GM18909 (cell line): ENCODE measurements at regions not wholly inside any gene's neighbourhood (a gene's known extent, or its start where the extent isn't known, plus 50 kb on each side); places are given as distances from the start of the nearest gene placed in this dataset.

Experiments used
- ATAC-seq: cut with Tn5 transposase; IDR thresholded peaks from one replicate; pipeline ENCODE4 v1.9.1; 2021; ENCODE audit warnings: mild to moderate bottlenecking; ENCODE audit not compliant: unreplicated experiment, poor library complexity

DNA sequence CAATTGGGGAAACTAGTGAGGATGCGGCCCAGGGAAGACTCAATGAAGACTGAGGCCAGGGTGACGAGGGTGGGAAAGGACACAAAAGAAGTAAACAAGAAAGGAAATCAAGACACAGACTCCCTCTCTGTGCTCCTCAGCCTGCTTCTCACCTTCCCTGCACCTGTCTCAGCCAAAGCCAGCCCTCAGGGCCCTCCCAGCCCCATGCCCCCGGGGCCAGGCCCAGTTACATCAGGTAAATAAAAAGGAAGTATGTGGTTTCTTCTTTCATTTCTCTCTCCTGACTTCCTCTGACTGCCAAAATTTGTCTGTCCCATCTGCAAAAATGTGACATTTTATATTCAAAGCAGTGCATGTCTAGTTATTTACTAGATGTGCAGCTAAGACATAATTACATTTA is 328.0 kb downstream of the UACA start:
- ATAC-seq = peak; percentile 44

DNA sequence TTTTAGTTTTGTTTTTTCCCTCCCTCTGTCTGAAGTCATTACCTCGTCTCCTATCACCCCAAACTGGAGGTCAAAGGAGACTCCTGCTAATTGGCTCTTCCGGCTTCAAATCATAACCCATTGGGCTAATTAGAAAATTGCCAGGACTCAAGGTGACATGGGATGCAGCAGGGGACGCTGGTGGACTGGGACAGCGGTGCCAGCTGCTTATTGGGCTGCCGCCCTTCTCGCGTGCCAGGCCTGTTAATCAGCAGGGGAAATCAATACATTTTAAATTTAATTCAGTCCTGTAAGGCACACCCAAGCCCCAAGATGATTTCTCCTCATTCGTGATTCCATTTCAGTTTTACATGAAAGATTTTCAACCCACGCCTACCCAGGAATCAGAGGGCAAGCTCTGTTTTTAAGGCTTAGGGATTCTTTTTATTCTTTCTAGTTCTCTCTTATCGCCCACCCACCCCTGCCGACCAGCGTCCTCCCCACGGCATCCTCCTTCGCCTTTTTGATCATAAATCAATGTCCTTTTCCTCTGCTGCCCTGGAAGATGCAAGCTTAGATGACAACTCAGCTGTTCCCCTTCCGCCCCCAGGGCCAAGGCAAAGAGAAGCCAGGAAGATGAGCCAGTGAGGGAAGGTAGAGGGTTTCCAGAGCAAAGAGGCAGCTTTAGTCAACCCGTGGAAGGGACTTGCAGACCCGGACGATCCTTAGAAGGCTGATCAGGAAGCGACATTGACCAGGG is 329.6 kb downstream of the UACA start:
- ATAC-seq = no peak

DNA sequence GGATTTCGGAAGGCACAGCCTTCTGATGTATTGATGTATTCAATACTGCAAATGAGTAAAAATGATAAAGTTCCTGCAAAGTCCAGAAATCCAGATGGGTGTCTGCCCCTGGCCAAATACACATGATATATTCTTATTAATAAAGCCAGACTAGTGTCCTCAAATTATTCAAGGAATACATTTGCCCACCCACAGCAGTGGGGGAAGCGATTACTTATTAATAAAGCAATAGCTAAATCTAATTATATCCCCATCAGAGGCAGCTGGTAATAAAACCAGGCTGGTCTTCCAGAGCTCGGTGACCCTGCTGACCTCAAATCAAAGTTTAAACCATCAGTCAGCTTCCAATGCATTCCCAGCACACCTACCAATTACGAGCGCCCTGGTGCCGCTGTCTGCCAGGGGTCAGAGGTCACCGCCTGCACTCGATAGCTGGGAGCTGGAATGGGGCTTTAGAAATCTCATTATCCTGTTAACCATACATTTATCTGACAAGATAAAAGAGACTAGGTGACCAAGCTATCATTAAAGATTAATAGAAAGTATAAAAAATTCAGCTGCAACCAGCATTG is 330.3 kb downstream of the UACA start:
- ATAC-seq = no peak

DNA sequence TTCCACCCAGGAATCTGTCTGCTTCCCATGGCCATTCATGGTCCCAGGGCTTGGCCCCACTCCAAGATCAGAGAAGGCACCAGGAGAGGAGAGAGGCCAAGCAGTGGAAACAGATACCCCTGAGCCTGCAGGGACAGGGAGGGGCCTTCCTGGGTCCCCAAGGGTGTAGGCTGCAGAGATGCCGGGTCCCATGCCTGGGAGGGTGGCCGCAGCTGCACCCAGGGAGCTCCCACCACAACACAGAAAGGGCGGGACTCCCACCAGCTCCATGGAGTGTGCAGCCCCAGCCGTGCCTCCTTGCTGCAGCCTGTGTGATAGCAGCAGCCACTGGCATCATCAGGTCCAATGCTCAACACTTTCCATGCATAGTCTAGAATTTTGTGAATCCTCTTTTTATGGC is 331.5 kb downstream of the UACA start:
- no peak for ATAC-seq

DNA sequence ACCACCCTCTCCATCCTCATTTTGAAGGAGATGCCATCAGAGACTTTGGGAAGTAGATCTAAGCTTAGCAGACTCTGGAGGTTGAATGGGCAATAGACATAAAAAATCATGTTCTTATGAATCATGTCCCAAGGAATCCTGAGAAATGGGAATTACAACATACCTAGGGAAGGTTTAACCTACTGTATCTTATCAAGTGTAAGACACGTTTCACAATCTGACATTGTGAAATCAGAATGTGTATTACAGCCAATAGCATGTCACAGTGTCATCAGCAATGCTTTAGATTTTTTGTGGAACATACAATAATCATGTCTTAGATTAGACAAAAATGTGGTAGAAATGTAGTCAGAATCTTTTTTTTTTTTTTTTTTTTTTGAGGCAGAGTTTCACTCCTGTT is 332.4 kb upstream of the TLE3 start:
- ATAC-seq = no peak

DNA sequence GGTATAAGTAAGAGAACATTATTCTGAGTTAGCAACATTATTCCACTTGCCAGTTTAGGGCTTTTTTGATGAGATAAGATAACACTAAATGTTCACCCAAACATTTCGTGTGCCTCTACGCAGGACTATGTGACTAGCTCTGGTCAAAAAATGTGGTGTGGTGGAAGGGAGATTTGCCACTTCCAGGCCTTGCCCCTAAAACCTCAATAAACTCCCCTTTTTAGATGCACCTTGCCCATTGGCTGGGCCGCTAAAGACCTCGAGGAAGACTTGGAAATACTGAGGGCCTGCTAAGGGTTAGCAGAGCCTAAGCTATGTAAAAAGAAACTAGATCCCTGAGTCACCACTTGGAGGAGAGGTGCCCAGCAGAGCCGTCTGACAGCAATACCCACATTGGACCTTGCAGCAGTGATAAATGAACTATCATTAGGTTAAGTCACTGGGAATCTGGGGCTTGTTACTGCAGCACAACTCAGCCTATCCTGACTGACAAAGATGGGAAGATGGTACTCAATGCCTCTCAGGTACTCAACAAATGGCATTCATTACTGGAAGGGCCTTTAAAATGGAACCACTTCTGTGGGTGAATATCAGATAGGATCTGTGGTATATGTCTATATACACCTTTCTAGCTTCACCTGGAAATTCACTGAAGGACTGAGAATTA is 331.5 kb upstream of the TLE3 start:
- no peak for ATAC-seq

DNA sequence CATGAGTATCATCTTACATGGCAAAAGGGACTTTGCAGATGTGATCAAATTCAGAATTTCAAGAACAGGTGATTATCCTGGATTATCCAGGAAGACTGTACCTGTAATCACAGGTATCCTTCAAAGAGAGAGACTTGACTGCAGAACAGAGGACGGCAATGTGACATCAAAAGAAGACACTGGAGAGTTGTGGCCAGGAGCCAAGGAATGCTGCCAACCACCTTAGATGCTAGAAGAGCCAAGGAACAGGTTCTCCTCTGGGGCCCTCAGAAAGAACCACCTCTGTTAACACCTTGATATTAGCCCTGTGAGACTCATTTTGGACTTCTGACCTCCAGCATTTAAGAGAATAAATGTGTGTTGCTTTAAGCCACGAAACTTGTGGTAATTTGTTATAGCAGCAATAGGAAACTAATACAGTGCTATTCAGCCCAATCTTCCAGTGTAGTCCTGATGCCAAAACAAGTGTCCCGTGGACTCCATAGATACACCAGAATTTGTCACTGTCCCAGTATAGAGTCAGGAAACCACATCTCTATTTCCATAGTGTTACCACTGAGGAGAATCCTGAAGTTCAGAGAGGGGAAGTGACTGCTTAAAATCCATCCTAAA is 330.6 kb upstream of the TLE3 start:
- ATAC-seq = no peak

DNA sequence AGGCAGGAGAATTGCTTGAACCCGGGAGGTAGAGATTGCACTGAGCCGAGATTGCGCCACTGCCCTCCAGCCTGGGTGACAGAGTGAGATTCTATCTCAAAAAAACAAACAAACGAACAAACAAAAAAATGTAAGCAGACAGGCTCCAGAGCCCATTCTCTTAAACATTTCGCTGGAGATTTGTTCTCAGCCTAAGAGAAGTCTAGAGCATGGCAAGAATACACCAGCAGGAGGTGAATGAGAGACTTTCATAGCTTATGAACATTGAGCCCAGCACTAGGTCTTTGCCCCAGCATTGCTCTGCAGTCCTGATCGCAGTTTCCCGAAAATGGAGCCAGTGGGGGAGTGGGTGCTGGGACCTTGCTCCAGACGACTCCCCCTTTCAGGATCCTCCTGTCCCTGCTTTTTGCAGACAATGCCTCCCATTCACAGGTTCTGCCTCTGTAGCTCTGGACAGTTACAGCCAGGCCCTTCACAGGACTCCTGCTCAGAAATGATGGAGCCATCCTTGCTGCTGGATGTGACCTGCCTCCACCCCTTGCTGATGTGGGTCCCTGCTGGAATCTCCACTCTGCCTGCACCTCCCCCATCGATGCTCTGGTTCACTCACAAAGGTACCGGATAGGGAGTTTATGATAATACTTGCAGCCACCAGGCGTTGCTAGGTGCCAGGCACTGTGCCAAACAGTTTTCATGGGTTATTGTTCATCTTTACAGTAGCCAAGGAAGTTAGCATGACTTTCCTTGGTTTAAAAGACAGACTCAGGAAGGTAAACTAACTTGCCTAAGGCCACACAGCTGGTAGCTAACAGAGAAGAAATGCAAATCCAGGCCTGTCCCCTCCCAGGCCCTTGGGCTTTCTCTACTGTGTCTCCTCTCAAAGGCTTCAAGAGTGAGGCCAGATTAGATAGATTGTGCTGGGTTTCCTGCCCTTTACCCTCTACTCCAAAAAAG is 329.7 kb upstream of the TLE3 start:
- no peak for ATAC-seq

DNA sequence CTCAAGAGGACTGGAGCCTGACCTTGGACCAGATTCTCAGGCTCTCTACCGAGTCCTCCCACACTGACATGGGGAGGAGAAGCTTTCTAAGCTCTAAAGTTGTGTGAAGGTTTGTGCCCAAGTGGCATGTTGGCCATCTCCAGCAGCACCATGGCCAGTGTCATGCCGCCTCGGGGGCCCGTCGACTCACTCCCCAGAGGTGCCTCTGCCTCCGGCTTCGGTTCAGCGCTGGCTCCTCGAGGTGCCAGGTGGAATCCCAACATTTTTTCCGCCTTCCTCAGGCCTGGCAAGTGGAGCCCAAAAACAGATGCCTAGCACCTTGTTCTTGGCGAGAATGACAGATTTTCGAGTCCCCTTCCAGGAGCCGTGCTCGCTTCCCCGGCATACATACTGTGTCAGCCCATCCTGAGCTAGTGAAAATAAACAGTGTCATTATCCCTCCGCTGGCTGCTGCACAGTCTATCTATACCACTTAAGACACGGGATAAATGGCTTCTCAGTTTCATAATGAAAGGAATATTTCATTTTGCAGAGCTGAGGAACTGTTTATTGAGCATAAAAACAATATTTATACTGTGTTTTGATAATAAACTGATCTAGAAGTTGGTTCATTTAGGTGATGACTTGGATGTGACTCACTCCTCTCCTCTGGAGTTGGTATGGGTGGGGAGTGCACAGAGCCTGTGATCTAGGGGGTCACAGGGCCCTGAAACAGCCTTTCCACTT is 328.5 kb upstream of the TLE3 start:
- ATAC-seq = no peak

DNA sequence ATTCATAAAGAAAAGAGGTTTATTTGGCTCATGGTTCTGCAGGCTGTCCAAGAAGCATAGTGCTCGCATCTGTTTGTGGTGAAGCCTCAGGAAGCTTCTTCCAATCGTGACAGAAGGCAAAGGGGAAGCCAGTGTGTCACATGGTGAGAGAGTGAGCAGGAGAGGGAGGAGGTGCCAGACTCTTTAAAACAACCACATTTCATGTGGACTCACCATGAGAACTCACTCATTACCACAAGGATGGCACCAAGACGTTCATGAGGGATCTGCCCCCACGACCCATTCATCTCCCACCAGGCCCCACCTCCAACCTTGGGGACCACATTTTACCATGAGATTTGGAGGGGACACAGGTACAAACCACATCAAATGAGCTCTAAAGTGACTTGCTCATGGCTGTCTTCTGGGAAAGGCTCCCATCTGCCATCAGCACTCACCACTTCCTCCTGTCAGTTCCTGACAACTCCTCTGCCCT is 327.3 kb upstream of the TLE3 start:
- no peak for ATAC-seq

DNA sequence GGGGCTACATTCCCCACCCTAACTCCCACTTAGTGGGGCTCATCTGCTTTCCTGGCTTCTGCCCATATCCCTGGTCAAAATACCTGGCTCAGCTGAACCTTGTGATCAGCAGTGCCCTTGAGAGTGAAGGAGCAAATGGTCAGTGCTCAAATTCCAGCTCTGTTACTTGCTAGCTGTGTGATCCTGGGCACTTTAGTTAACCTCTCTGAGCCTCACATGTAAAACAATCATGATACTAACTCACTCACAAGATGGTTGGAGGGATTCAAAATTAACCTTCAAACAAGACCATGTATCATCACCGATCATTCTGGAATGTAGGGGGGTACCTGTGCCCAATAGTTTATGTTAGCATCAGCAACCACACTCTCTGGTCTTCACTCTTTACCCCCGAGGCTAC is 325.6 kb upstream of the TLE3 start:
- ATAC-seq = no peak

DNA sequence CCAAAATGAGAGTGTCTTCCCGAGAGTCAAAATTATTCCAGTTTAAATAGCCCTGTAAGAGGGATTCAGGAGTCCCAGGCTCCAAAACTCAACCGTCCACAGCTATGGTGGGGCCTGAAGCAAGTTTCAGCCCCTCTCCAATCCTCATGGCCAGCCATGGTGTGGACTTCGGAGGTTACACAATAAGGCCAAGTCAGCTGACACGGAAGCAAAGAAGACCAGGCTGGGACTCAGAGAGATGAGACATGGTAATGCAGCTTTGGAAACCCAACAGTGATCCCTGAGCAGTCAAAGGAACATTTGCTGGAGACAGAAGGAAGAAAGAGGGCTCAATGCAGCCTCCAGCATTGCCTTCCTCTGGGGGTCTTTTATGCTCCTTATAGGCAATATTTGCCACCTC is 324.6 kb upstream of the TLE3 start:
- no peak for ATAC-seq

DNA sequence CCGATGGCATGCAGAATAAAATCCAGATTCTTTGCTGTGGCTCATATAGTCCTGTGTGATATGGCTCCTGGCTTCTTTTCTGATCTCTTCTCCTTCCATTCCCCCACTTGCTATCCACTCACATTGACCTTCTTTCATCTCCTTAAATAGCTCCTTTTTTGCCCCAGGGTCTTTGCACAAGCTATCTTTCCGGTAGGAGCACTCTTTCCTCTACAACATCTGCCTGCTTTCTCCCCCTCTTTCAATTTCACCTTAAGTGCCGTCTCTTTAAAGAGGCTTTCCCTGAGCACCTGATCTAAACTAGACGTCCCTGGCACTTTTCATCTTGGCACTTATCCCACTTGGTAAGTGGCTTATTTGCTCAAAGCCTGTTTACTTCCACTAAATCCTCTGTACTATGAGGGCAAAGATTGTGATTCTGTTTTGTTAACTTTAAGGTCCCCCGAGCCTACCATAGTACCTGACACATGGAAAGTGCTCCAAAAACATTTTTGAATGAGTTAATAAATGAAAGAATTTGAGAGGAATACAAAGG is 323.3 kb upstream of the TLE3 start:
- ATAC-seq = no peak

DNA sequence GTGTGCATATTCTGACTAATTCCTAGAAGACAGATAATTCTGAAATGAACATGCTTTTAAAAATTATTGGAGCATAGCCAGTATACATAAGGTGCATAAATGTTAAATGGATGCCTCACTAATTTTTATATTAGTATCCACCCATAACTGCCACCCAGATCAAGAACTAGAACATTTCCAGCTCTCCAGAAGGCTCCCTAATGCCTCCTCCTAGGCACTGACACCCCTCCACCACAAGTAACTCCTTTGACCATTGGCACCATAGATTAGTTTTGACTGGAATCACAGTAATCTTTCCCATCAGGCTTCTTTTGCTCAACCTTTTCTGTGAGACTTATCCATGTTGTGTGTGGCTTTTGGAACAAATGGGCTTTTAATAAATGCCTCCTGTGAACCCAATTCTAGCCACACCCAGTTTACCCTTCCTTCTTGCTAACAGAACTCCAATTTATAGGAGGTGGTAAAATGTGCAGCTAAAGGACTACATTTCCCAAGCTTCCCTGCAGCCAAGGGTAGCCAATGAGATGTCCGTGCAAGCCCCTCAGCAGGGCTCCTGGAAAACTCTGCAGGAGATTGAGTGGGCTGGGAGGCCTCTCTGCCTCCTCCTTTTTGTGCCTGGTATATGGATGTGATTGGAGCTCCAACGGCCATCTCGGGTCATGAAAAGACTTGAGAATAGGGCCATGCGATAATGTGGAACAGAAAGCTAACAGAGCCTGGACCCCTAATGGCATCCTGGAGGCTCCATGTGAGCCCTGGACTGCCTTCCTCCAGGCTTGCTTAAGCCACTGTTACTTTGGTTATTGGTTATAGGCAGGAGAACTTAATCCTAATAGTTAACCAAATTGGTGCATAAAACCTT is 322.6 kb upstream of the TLE3 start:
- no peak for ATAC-seq

DNA sequence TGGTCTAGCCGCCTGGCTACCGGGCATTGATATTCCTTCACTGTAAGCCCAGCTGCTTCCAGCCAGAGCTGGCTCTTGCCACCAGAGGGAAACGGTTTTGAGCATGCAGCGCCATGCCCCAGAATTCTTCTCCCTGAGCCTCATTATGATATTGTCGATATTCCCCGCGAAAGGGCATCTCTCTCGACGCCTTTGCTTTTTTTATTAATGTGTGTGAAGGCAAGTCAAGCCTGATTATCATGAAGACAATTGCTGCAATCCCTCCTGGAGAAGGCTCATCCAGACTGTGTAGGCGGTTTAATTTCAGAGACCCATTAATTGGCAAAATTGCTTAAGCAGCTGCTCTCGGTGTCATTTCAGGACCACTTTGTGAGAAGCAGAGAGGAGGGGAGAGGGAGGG is 321.2 kb upstream of the TLE3 start:
- no peak for ATAC-seq

DNA sequence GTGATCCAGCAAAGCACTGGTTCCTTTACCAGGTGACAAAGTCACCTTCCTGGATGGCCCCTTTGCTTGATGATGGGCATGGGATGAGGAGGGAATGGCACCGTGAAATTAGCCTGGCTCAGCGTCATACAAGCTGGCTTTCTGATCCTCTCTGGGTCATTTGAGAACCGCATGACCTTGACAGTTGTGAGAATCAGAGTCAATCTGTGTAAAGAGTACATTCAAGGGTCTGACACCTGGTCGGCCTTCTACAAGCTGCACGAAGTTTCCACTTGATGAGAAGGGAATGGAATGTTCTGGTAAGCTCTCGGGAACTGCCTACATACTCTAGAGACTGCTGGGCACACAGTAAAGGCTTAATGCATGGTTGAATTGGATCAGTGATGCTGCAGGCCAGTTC is 319.8 kb upstream of the TLE3 start:
- no peak for ATAC-seq

DNA sequence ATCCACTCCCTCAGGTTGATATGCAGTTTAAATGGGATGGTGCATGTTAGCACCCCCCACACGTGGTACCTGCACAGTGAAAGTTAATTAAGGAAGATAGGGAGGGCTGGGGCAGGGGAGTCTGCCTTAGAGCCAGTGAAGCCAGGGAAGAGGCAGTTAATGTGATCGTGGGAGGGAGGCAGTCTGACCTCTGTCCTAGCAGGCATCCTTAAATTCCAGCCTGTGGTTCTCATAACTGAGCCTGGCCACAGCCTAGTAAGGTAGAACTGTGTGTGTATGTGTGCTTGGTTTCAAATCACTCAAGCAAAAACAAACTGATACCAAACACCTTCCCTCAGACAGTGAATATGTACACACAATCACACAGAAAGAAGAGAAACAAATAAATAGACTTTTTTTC is 319.1 kb upstream of the TLE3 start:
- ATAC-seq = no peak

DNA sequence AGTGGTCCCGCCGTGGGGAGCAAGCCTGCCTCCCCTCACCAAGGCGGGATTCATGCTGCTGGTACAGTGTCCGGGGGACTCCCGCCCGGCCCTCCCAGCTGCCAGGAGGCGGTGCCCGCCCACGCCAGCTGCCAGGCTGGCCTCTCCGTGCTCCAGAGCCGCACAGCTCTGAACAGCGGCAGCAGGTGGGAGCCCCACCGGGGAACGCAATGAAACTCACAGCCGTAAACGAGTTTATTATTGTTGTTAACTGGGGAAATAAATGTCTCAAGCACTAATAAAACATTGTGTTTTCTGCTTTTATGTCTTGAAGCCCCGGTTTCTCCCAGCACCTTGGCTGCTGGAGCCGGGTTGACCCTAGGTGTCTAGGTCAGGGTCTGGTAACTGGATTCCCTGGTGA is 317.7 kb upstream of the TLE3 start:
- no peak for ATAC-seq
